Omental fat pad (tissue), 3 donors: ENCODE measurements at regions not wholly inside any gene's neighbourhood (a gene's known extent, or its start where the extent isn't known, plus 50 kb on each side); places are given as distances from the start of the nearest gene placed in this dataset.

Experiments used
- ATAC-seq: fragments of 150-250 bp; one replicate; pipeline ENCODE4 v1.9.1; 2016; ENCODE audit warnings: mild to moderate bottlenecking, moderate library complexity; ENCODE audit not compliant: low FRiP score
- DNase-seq: peaks from one replicate; pipeline ENCODE4 v3.0.0-alpha.2; 2019; ENCODE audit warnings: low spot score
- TF ChIP-seq, protein P1 (sequence below), 3 donors: fragments of 450-650 bp; IDR thresholded peaks; one replicate each; pipeline ENCODE4 v1.5.1; 2016 to 2017; ENCODE audit warnings: antibody characterized with exemption in 3 of 3, mild to moderate bottlenecking in 3 of 3, moderate library complexity in 2 of 3

DNA sequence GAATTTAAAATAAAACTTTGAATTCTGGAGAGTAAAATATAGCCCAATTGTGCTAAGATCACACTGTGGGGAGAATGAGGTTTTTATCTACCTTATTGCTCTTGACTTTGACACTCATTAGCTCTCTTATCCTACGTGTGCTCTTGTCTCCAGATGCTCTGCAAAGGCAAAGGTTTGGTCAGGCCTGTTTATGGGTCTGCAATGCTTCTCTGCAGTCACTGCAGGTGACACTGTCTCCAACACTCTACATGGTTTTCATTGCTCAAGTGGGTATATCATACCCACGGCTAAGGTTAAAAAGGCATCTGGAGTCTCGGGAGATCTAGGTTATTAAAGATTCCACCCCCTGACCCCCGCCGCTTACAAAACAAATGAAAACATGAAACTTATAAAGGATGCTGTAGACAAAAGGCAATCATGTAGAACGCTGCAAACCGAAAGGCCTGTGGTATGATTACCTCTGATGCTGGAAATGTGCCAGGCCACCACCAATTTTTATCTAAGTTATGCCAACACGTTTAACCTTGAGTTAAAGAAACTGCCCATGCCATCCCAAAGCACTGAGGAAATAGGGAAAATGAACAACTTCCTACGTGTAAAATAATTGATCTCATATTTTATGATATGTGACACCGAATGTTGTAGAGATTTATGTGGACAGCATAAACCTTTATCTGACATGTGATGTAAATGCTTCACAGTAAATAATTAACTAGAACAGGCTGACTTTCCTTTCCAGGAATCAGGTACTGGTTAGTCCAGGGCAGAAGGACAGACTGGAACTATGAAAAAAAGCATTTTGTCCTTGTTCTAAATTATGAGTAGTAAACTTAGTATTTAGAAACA, 238.2 kb upstream of the NOX3 start:
- ATAC-seq = no peak
- TF ChIP-seq, protein P1, sequence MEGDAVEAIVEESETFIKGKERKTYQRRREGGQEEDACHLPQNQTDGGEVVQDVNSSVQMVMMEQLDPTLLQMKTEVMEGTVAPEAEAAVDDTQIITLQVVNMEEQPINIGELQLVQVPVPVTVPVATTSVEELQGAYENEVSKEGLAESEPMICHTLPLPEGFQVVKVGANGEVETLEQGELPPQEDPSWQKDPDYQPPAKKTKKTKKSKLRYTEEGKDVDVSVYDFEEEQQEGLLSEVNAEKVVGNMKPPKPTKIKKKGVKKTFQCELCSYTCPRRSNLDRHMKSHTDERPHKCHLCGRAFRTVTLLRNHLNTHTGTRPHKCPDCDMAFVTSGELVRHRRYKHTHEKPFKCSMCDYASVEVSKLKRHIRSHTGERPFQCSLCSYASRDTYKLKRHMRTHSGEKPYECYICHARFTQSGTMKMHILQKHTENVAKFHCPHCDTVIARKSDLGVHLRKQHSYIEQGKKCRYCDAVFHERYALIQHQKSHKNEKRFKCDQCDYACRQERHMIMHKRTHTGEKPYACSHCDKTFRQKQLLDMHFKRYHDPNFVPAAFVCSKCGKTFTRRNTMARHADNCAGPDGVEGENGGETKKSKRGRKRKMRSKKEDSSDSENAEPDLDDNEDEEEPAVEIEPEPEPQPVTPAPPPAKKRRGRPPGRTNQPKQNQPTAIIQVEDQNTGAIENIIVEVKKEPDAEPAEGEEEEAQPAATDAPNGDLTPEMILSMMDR (IDR thresholded peaks at IDR 0.05) = no peak
- no peak for DNase-seq

DNA sequence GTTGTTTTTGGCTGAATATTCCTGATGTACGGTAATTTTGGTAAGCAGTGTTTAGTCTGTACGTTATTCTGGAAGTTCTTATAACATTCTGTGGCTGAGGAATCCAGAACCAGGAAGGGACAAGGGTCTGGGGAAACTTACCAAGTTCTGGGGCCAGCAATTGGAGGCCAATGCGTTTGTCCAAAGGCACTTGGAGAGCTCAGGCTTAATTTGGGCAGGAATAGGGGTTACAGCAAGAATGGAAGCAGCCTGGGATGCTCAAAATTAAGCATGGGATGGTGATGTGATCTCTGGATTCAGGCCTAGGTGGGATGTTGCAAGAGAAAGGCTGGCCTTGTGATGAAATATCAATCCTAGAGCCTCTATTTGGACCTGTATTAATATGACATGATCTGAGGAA, 235.2 kb upstream of the NOX3 start:
- ATAC-seq (no peak), DNase-seq (no peak)
- TF ChIP-seq, protein P1 (IDR thresholded peaks at IDR 0.05) = no peak

DNA sequence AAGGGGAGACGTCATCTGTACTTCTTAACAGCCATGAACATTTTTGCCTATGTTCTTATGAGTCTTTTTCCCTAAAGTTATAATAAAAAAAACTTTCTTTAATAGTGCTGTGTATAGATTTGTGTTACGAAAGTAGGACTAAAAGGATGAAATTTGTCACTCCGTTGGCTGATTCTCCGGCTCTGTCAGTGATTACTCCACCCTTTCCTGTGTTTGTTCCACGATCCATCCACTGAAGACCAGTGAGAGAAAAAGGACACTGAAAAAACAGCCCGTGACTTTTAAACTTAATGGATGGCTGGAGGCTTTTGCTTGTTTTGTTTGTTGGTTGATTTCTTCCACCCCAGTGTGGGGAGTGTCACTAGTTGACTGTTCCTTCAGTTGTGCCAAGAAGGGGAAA, 232.0 kb upstream of the NOX3 start:
- ATAC-seq (no peak), DNase-seq (no peak)
- TF ChIP-seq, protein P1 (IDR thresholded peaks at IDR 0.05) = no peak

DNA sequence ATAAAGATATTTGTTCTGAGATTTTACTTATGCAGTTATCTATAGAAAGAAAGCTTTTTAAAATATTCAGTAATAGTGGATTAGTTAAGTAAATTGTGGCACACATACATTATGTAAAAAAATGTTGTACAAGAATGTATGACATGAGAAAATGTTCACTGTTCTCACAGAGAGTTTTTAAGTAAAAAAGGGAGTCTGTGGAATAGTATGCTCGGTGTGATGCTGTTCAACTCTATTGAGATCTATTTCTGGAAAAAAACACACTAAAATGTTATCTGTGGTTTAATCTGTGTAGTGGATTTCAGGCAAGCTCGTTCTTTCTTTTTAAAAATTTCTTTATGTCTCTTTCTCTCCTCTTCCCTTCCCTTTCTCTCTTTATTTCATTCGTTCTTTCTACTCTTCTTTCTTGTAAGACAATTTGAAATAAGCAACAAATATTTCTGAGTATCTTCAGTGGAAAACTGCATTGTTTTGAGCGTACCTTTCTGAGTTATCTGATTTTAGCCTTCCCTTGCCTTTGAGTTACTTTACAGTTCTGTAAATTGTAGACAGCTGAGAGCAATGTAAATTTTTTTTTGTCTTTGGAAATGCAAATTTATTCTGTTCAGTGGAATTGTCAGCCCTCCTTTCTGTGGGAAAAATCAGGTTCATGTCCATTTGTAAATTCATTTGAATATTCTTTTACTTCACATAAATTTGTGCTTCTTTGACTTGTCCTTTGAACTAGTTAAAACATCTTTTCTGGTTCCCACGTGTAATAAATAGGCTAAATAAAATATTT, 229.0 kb upstream of the NOX3 start:
- ATAC-seq (no peak), DNase-seq (no peak)
- TF ChIP-seq, protein P1 (IDR thresholded peaks at IDR 0.05) = no peak

DNA sequence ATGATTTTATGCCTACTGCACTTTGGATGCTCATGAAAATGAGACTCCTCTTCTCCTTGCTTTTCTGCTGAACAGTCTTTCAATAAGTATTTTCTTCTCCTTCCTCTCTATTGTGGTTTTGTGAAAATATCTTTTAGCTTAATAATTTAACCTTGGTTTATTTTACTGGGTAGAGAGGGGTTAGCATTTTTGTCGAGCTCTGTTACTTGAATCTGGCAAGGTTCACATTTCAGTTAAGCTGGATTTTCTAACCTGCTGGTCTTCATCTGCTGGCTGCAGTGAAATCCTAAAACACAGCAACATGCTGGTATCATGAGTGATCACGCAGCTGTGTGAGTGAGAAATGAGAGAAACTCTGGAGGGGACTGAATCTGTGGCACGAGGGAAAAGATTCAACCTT, 222.7 kb upstream of the NOX3 start:
- ATAC-seq = no peak

DNA sequence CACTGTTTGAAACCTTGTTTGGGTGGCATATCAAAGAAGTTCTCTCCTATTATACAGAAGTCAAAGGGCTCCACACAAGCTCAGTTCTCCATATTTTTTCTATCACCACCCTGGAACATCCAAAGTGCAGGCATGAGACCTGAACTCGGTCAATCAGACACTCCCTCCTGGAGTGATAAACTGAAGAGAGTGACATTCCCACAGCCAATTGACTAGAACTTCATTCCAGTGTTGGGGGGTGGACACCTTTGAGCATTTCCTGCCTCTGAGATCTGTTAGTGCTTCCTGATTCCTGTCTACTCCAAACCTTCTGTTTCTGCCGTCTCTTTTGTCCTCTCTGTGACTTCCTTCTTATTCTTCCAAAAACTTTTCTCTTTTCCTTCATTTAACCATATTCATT, 220.7 kb upstream of the NOX3 start:
- ATAC-seq = no peak
- DNase-seq = no peak
- TF ChIP-seq, protein P1 (IDR thresholded peaks at IDR 0.05) = no peak

More for the DNA sequence above, 222.7 kb upstream of the NOX3 start:
- DNase-seq = no peak
- TF ChIP-seq, protein P1 (IDR thresholded peaks at IDR 0.05) = no peak
